Body of pancreas (tissue), 4 donors: ENCODE measurements at regions not wholly inside any gene's neighbourhood (a gene's known extent, or its start where the extent isn't known, plus 50 kb on each side); places are given as distances from the start of the nearest gene placed in this dataset.

Source experiments
- ATAC-seq: fragments of 150-250 bp; one replicate; pipeline ENCODE4 v1.9.1; 2016
- DNase-seq, 4 donors: peaks; one replicate each; pipeline ENCODE4 v3.0.0-alpha.2; 2019
- H3K27ac ChIP-seq, 4 donors: fragments of 200-600 bp; sonication (generic); 1 replicate in 3 of 4; 2 replicates in 1 of 4; pipeline versions ENCODE4 v1.5.1 to v1.6.1; 2016 to 2019; ENCODE audit warnings: mild to moderate bottlenecking in 1 of 4, mixed read lengths in 1 of 4, moderate library complexity in 1 of 4
- H3K27me3 ChIP-seq, 2 donors: fragments of 200-600 bp; sonication (generic); one replicate each; pipeline ENCODE4 v1.6.0; 2016; ENCODE audit warnings: mild to moderate bottlenecking in 1 of 2
- H3K36me3 ChIP-seq, 2 donors: fragments of 200-600 bp; sonication (generic); replicated peaks in 1 of 2; 2 replicates each; pipeline ENCODE4 v1.5.1; 2016; ENCODE audit warnings: low read depth in 2 of 2; ENCODE audit not compliant: insufficient read depth in 1 of 2
- H3K4me1 ChIP-seq: fragments of 200-600 bp; sonication (generic); one replicate; pipeline ENCODE4 v1.6.0; 2016
- H3K4me3 ChIP-seq, 2 donors: fragments of 200-600 bp; sonication (generic); 1 replicate in 1 of 2; 2 replicates in 1 of 2; pipeline ENCODE4 v1.5.1; 2016 to 2019
- H3K9me3 ChIP-seq, 3 donors: fragments of 200-600 bp; sonication (generic); 1 replicate in 2 of 3; 2 replicates in 1 of 3; pipeline ENCODE4 v1.5.1; 2016
- POLR2A ChIP-seq, 3 donors: fragments of 450-650 bp; IDR thresholded peaks; one replicate each; pipeline ENCODE4 v1.6.1; 2016; ENCODE audit warnings: antibody characterized with exemption in 3 of 3, mild to moderate bottlenecking in 2 of 3
- WGBS, 2 donors: methylation state at CpG; one replicate each; pipeline ENCODE4 v1.1.5; 2017; 5-methylcytosine and 5-hydroxymethylcytosine counted together
- intact Hi-C: fragments of 100-400 bp; cut with DNase I; formaldehyde crosslinking; loops from one replicate; pipeline ENCODE4 v1.15.1; 2023
- TF ChIP-seq, protein P1 (sequence below), 7 experiments: fragments of 450-650 bp in 4 of 7; fragments of 200-600 bp in 3 of 7; sonication (generic) in 3 of 7; IDR thresholded peaks; one replicate each; pipeline ENCODE4 v1.5.1; 2016 to 2019; ENCODE audit warnings: antibody characterized with exemption in 7 of 7

DNA sequence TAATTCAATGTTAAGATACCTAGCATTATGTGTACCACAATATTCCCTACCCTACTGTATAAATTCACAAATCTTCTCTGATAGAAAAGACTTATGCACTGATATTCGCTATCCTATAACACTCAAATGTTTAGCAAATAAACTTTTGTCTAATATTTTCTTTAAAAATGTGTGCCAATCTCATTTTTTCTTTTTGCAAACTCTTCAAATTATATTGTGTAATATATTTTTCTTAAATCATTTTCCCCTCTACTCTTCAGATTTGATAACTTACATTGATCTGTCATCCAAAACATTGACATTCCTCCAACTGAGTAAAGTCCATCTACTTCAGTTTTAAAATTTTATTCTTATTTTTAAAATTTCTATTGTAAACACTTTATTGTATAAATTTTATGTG, 240.2 kb upstream of the CNTNAP2 start:
- H3K36me3 ChIP-seq, result no peaks in the 10 kb centered on the region
- ATAC-seq (no peak), DNase-seq (no peak)
- intact Hi-C loops, result no loop called here
- TF ChIP-seq POLR2A (IDR thresholded peaks at IDR 0.05), result no peak
- TF ChIP-seq, protein P1, sequence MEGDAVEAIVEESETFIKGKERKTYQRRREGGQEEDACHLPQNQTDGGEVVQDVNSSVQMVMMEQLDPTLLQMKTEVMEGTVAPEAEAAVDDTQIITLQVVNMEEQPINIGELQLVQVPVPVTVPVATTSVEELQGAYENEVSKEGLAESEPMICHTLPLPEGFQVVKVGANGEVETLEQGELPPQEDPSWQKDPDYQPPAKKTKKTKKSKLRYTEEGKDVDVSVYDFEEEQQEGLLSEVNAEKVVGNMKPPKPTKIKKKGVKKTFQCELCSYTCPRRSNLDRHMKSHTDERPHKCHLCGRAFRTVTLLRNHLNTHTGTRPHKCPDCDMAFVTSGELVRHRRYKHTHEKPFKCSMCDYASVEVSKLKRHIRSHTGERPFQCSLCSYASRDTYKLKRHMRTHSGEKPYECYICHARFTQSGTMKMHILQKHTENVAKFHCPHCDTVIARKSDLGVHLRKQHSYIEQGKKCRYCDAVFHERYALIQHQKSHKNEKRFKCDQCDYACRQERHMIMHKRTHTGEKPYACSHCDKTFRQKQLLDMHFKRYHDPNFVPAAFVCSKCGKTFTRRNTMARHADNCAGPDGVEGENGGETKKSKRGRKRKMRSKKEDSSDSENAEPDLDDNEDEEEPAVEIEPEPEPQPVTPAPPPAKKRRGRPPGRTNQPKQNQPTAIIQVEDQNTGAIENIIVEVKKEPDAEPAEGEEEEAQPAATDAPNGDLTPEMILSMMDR (IDR thresholded peaks at IDR 0.05), result no peak
- no peaks in the 10 kb centered on the region for H3K4me1 ChIP-seq
- no peak overlapping the region for H3K27ac ChIP-seq
- no peak overlapping the region for H3K4me3 ChIP-seq
- WGBS, 2 donors, result 54 to 61% methylated on average over 1 of the region's 1 CpG
- no peaks in the 10 kb centered on the region for H3K27me3 ChIP-seq
- H3K9me3 ChIP-seq, result no peaks in the 10 kb centered on the region

DNA sequence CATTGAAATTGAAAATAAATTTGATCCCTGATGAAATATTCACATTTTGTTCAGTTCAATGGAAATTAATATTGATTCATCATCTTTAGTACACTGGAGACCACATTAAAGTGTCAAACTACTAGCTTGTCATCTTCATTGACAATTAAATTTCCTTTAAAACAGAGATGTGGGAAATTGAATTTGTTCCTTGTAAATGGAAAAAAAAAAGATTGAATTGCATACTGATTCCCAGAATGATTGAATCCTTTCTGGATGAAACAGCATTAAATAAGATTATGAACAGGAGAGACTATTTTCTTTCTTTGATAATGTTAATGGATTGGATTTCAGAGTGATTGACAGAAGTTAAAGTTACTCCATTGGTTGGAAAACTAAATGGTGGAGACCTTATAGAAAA, 241.3 kb upstream of the CNTNAP2 start:
- no peaks in the 10 kb centered on the region for H3K4me1 ChIP-seq
- TF ChIP-seq POLR2A (IDR thresholded peaks at IDR 0.05), result no peak
- TF ChIP-seq, protein P1 (IDR thresholded peaks at IDR 0.05), result no peak
- intact Hi-C loops, result no loop called here

DNA sequence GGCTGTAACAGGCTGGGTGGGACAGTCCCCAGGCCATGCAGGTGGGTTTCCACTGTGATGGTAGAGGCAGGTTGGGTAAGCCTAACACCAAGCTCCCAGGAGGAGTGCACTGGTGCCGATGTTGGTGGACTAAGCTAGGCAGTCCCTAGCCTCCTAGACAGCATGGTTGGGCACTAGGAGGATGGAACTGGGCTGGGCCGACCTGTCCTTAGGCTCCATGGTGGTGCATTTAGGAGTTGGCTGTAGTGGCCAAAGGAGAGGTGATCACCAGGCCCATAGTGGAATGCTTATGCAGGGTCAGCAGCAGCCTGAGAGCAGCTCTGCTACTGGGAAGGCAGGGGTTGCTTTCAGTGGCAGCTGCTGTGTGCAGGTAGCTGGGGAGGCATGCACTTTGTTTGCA, 247.7 kb upstream of the CNTNAP2 start:
- H3K9me3 ChIP-seq, result no peaks in the 10 kb centered on the region
- intact Hi-C loops, result no loop called here
- WGBS, 2 donors, result 47 to 63% methylated on average over 2 of the region's 2 CpGs
- no peaks in the 10 kb centered on the region for H3K27me3 ChIP-seq
- DNase-seq (no peak), ATAC-seq (no peak)
- no peaks in the 10 kb centered on the region for H3K36me3 ChIP-seq
- TF ChIP-seq POLR2A (IDR thresholded peaks at IDR 0.05), result no peak
- TF ChIP-seq, protein P1 (IDR thresholded peaks at IDR 0.05), result no peak
- no peak overlapping the region for H3K4me3 ChIP-seq
- H3K27ac ChIP-seq, result no peak overlapping the region
- no peaks in the 10 kb centered on the region for H3K4me1 ChIP-seq

More for the DNA sequence above, 241.3 kb upstream of the CNTNAP2 start:
- Histone ChIP-seq H3K4me3 (no peak overlapping the region), H3K36me3 (no peaks in the 10 kb centered on the region), H3K9me3 (no peaks in the 10 kb centered on the region), H3K27ac (no peak overlapping the region), H3K27me3 (no peaks in the 10 kb centered on the region)
- ATAC-seq (no peak), DNase-seq (no peak)

DNA sequence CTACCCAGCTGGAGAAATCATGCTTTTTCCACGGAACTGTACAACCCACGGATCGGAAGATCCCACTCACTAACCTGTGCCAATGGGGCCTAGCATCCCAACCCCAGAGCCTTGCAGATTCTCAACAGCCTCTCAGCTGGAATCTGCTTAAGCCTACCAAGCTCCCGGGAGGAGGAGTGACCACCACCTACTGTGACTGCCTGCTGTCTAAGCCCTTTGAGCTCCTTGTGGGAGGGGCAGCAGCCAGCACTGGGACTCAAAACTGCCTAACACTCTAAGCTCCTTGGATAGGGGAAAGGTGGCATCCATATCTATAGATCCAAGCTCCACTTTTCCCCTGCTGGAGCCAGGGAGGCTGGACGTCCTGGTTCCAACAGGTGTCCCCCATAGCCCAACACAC, 254.4 kb upstream of the CNTNAP2 start:
- ATAC-seq (no peak), DNase-seq (no peak)
- intact Hi-C loops, result no loop called here
- no peak for TF ChIP-seq POLR2A (IDR thresholded peaks at IDR 0.05)
- TF ChIP-seq, protein P1 (IDR thresholded peaks at IDR 0.05), result no peak
- no peaks in the 10 kb centered on the region for H3K9me3 ChIP-seq
- no peaks in the 10 kb centered on the region for H3K4me1 ChIP-seq
- no peak overlapping the region for H3K27ac ChIP-seq
- WGBS, 2 donors, result 60 to 66% methylated on average over 3 to 5 of the region's 5 CpGs
- no peaks in the 10 kb centered on the region for H3K36me3 ChIP-seq
- no peaks in the 10 kb centered on the region for H3K27me3 ChIP-seq
- H3K4me3 ChIP-seq, result no peak overlapping the region

DNA sequence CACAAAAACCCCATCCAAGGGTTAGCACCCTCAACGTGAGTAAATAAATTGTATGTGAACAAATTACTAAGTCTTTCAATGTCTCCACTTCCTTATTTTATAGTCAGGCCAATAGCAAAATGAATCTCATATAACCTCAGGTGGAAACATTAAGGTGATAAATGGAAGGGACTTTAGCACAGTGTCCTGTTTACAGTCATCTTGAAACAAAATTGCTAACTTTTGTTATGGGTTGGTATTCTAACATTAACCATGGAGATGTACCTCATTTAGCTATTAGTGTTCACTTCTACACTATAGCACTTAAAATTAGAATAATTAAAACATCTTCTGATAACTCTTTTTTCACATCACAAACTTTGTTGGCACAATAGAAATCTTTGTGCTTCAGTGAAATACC, 255.8 kb upstream of the CNTNAP2 start:
- no peaks in the 10 kb centered on the region for H3K4me1 ChIP-seq
- DNase-seq, result no peak
- no peak overlapping the region for H3K27ac ChIP-seq
- H3K4me3 ChIP-seq, result no peak overlapping the region
- H3K36me3 ChIP-seq, result no peaks in the 10 kb centered on the region
- intact Hi-C loops, result no loop called here
- H3K9me3 ChIP-seq, result no peaks in the 10 kb centered on the region
- H3K27me3 ChIP-seq, result no peaks in the 10 kb centered on the region
- no peak for ATAC-seq
- WGBS, 2 donors, result 38 to 42% methylated on average over 1 of the region's 1 CpG
- no peak for TF ChIP-seq POLR2A (IDR thresholded peaks at IDR 0.05)
- TF ChIP-seq, protein P1 (IDR thresholded peaks at IDR 0.05), result no peak
